Upper lobe of left lung (tissue), 6 donors: ENCODE measurements at regions not wholly inside any gene's neighbourhood (a gene's known extent, or its start where the extent isn't known, plus 50 kb on each side); places are given as distances from the start of the nearest gene placed in this dataset.
A peak's percentile ranks its signal among the peaks of the same experiment; 100 is the strongest.

Source experiments
- ATAC-seq, 2 donors: fragments of 200-7000 bp; cut with Tn5 transposase; one replicate each; pipeline ENCODE4 v1.9.1; 2022; ENCODE audit warnings: mild to moderate bottlenecking in 2 of 2, moderate library complexity in 2 of 2; ENCODE audit not compliant: low FRiP score in 2 of 2
- DNase-seq, 2 donors: peaks; one replicate each; pipeline ENCODE4 v3.0.0-alpha.2; 2019 to 2020
- H3K27ac ChIP-seq, 4 donors: fragments of 200-600 bp; sonication (generic); one replicate each; pipeline ENCODE4 v1.5.1; 2016 to 2019
- H3K27me3 ChIP-seq, 4 donors: fragments of 200-600 bp; sonication (generic); one replicate each; pipeline ENCODE4 v1.5.1; 2017 to 2019
- H3K36me3 ChIP-seq, 4 donors: fragments of 200-600 bp; sonication (generic); one replicate each; pipeline ENCODE4 v1.5.1; 2016 to 2019
- H3K4me1 ChIP-seq, 4 donors: fragments of 200-600 bp; sonication (generic); one replicate each; pipeline ENCODE4 v1.5.1; 2018 to 2019
- H3K4me3 ChIP-seq, 4 donors: fragments of 200-600 bp; sonication (generic); one replicate each; pipeline ENCODE4 v1.5.1; 2017 to 2019; ENCODE audit warnings: mild to moderate bottlenecking in 2 of 4, moderate library complexity in 1 of 4
- H3K9me3 ChIP-seq, 4 donors: fragments of 200-600 bp; sonication (generic); one replicate each; pipeline ENCODE4 v1.5.1; 2018 to 2019
- EP300 ChIP-seq, 4 donors: sonication (generic); formaldehyde crosslinking; IDR thresholded peaks; one replicate each; pipeline ENCODE4 v1.5.1; 2017; ENCODE audit warnings: antibody characterized with exemption in 4 of 4, control low read depth in 2 of 4
- POLR2A ChIP-seq, 4 donors: fragments of 450-650 bp; IDR thresholded peaks; one replicate each; pipeline ENCODE4 v1.5.1; 2016 to 2017; ENCODE audit warnings: antibody characterized with exemption in 4 of 4, mild to moderate bottlenecking in 2 of 4
- POLR2AphosphoS5 ChIP-seq, 2 donors: sonication (generic); formaldehyde crosslinking; IDR thresholded peaks; one replicate each; pipeline ENCODE4 v1.5.1; 2017; ENCODE audit warnings: antibody characterized with exemption in 2 of 2
- WGBS, 2 donors: methylation state at CpG; one replicate each; pipeline ENCODE4 v1.1.5; 2017 to 2018; 5-methylcytosine and 5-hydroxymethylcytosine counted together
- TF ChIP-seq, protein P1 (sequence below), 6 experiments: fragments of 450-650 bp in 4 of 6; fragments of 200-600 bp in 2 of 6; sonication (generic) in 2 of 6; IDR thresholded peaks; one replicate each; pipeline ENCODE4 v1.5.1; 2016 to 2019; ENCODE audit warnings: antibody characterized with exemption in 6 of 6
- donor health status: DM: no; HTN: no; CAD: no; lungs with moderate emphysema.
- donor health status: DM: no; HTN: yes; CAD: no; lungs with severe emphysema.

DNA sequence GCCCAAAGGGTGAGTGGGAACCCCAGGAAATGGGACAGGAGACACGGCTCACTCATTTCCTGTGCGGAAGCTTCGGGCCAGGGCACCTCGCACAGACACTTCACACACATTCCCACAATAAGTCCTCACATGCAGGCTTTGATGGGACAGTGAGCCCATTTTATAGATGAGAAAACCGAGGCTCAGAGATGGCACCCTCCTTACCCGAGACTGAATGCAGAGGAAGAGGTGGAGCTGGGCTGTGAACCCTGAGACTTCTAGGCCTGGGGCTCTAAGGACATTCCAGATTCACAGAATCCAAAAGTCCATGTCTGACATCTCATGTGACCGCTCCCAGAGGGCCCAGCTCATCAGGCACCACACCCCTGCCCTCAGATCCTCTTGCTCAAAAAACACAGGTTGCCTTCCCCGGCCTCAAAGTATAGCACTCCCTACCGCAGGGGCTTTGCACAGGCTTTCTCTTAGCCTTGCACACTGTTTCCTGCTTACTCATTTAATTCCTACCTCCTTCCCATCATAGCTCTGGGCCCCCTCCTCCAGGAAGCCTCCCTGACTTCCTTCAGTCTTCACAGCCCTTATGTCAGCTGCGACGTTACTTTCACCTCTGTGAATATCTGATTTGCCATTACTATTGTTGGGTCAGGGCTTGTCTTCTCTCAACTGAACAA is 57.1 kb upstream of the TCF20 start:
- 71 to 79% methylated on average over 11 of the region's 11 CpGs for WGBS, 2 donors
- Histone ChIP-seq H3K36me3 (no peaks in the 10 kb centered on the region), H3K9me3 (no peaks in the 10 kb centered on the region), H3K4me3 (no peak overlapping the region), H3K4me1 (peaks cover 0 to 12% (median 3%) of the 10 kb centered on the region in 4 donors), H3K27me3 (no peaks in the 10 kb centered on the region), H3K27ac (no peak overlapping the region)
- no peak for DNase-seq
- TF ChIP-seq, protein P1, sequence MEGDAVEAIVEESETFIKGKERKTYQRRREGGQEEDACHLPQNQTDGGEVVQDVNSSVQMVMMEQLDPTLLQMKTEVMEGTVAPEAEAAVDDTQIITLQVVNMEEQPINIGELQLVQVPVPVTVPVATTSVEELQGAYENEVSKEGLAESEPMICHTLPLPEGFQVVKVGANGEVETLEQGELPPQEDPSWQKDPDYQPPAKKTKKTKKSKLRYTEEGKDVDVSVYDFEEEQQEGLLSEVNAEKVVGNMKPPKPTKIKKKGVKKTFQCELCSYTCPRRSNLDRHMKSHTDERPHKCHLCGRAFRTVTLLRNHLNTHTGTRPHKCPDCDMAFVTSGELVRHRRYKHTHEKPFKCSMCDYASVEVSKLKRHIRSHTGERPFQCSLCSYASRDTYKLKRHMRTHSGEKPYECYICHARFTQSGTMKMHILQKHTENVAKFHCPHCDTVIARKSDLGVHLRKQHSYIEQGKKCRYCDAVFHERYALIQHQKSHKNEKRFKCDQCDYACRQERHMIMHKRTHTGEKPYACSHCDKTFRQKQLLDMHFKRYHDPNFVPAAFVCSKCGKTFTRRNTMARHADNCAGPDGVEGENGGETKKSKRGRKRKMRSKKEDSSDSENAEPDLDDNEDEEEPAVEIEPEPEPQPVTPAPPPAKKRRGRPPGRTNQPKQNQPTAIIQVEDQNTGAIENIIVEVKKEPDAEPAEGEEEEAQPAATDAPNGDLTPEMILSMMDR (IDR thresholded peaks at IDR 0.05), result no peak
- TF ChIP-seq POLR2AphosphoS5 (IDR thresholded peaks at IDR 0.05), result no peak
- TF ChIP-seq EP300 (IDR thresholded peaks at IDR 0.05), result no peak
- no peak for TF ChIP-seq POLR2A (IDR thresholded peaks at IDR 0.05)
- no peak for ATAC-seq

- Histone ChIP-seq H3K27ac (no peak overlapping the region), H3K9me3 (no peaks in the 10 kb centered on the region), H3K4me3 (no peak overlapping the region), H3K4me1 (peaks cover 0 to 12% (median 3%) of the 10 kb centered on the region in 4 donors), H3K27me3 (no peaks in the 10 kb centered on the region), H3K36me3 (no peaks in the 10 kb centered on the region)
- 75 to 77% methylated on average over 4 to 13 of the region's 13 CpGs for WGBS, 2 donors
- DNase-seq (no peak), ATAC-seq (no peak)
- TF ChIP-seq EP300 (IDR thresholded peaks at IDR 0.05) (no peak), POLR2A (IDR thresholded peaks at IDR 0.05) (no peak), POLR2AphosphoS5 (IDR thresholded peaks at IDR 0.05) (no peak)
- TF ChIP-seq, protein P1 (IDR thresholded peaks at IDR 0.05), result no peak
Measured at GRCh38 chr22:42326801-42327200, 56.3 kb upstream of the TCF20 start.

GRCh38 chr22:42326301-42326700 is 55.8 kb upstream of the TCF20 start:
- ATAC-seq (no peak), DNase-seq (no peak)
- H3K4me3 ChIP-seq, result no peak overlapping the region
- peaks cover 0 to 12% (median 3%) of the 10 kb centered on the region in 4 donors for H3K4me1 ChIP-seq
- no peak overlapping the region for H3K27ac ChIP-seq
- no peaks in the 10 kb centered on the region for H3K27me3 ChIP-seq
- TF ChIP-seq POLR2AphosphoS5 (IDR thresholded peaks at IDR 0.05), result no peak
- TF ChIP-seq EP300 (IDR thresholded peaks at IDR 0.05), result no peak
- TF ChIP-seq, protein P1 (IDR thresholded peaks at IDR 0.05), result no peak
- TF ChIP-seq POLR2A (IDR thresholded peaks at IDR 0.05), result no peak
- no peaks in the 10 kb centered on the region for H3K9me3 ChIP-seq
- 88 to 91% methylated on average over 6 to 8 of the region's 8 CpGs for WGBS, 2 donors
- H3K36me3 ChIP-seq, result no peaks in the 10 kb centered on the region

GRCh38 chr22:42324990-42325710 is 54.7 kb upstream of the TCF20 start:
- no peak overlapping the region for H3K27ac ChIP-seq
- peaks cover 0 to 12% (median 3%) of the 10 kb centered on the region in 4 donors for H3K4me1 ChIP-seq
- H3K27me3 ChIP-seq, result no peaks in the 10 kb centered on the region
- H3K4me3 ChIP-seq, result no peak overlapping the region
- 24 to 44% methylated on average over 12 to 15 of the region's 17 CpGs for WGBS, 2 donors
- DNase-seq (peak in 1 of 2 donors; percentile 23), ATAC-seq (no peak)
- H3K9me3 ChIP-seq, result no peaks in the 10 kb centered on the region
- TF ChIP-seq, protein P1 (IDR thresholded peaks at IDR 0.05), result no peak
- TF ChIP-seq POLR2AphosphoS5 (IDR thresholded peaks at IDR 0.05) (no peak), EP300 (IDR thresholded peaks at IDR 0.05) (no peak), POLR2A (IDR thresholded peaks at IDR 0.05) (no peak)
- H3K36me3 ChIP-seq, result no peaks in the 10 kb centered on the region
